ENCODE measurements at regions not wholly inside any gene's neighbourhood (a gene's known extent, or its start where the extent isn't known, plus 50 kb on each side); places are given as distances from the start of the nearest gene placed in this dataset.

- H2BK12ac ChIP-seq (ENCODE audit: low read depth, low read length): no peak overlapping the region
- H3K4me3 ChIP-seq (ENCODE audit: extremely low read depth in 1 of 4, insufficient read depth in 2 of 4, low read depth in 3 of 4, low read length in 4 of 4): no peak overlapping the region
- no peaks in the 10 kb centered on the region for H3K23me2 ChIP-seq (ENCODE audit: low read depth, low read length)
- no peak overlapping the region for H4K8ac ChIP-seq (ENCODE audit: extremely low read depth, insufficient read depth, low read length)
- no peak overlapping the region for H3K27ac ChIP-seq (ENCODE audit: low read depth, low read length)
- CTCF ChIA-PET (ENCODE audit: partially characterized antibody): interaction anchor here (0.8 to 1.1 kb wide), 3 partner anchors 21 to 114 kb away, joined by 3 read pairs; no protein-coding TSS in a partner anchor
- H3K9me3 ChIP-seq (ENCODE audit: insufficient read depth in 2 of 2, low read depth in 1 of 2, low read length in 1 of 2): peaks cover 7 to 8% of the 10 kb centered on the region in 2 experiments; a peak in 3 of 4 replicates
- WGBS, 2 experiments (ENCODE audit: extremely low coverage in 1 of 2, insufficient coverage in 1 of 2, insufficient read length in 1 of 2, insufficient replicate concordance in 2 of 2, low coverage in 1 of 2, low lambda C conversion rate in 2 of 2, missing lambda C conversion rate in 1 of 2): 91% methylated on average over 1 of the region's 1 CpG; no CpG with 5 or more reads in 1 of the 2 experiments
- H3K4me1 ChIP-seq (replicated peaks in 1 of 4; ENCODE audit: control insufficient read depth in 3 of 4, insufficient read depth in 4 of 4, low read length in 3 of 4): peaks cover 0 to 2% (median 0%) of the 10 kb centered on the region in 4 experiments; a peak in 1 of 7 replicates
- DNase-seq (ENCODE audit: low read depth in 1 of 2, low spot score in 2 of 2): no peak
- no peak overlapping the region for H3K23ac ChIP-seq (ENCODE audit: insufficient read length)
- no peak for FAIRE-seq
- POLR2A ChIA-PET (ENCODE audit: partially characterized antibody): no interaction called here
- no peak overlapping the region for H3K56ac ChIP-seq (replicated peaks; ENCODE audit: insufficient read length, low read depth, low read length)
- no peak overlapping the region for H4K91ac ChIP-seq (replicated peaks; ENCODE audit: insufficient read length, low read length)
- no peak overlapping the region for H2BK15ac ChIP-seq (ENCODE audit: low read length)
- no peak overlapping the region for H3K9ac ChIP-seq (replicated peaks in 1 of 4; ENCODE audit: extremely low read depth in 1 of 4, low read depth in 3 of 4, low read length in 3 of 4)
- no peak overlapping the region for H3K14ac ChIP-seq (ENCODE audit: insufficient read length)
- no peak overlapping the region for H2BK120ac ChIP-seq (replicated peaks; ENCODE audit: low read depth, low read length)
- H2AFZ ChIP-seq (ENCODE audit: low read length): no peak overlapping the region
- H3K4me2 ChIP-seq (ENCODE audit: insufficient read depth in 1 of 2, low read depth in 2 of 2, low read length in 2 of 2): no peak overlapping the region
- no peak overlapping the region for H2BK5ac ChIP-seq (ENCODE audit: low read depth, low read length)
- H3K4ac ChIP-seq (replicated peaks; ENCODE audit: insufficient read length, low read depth, low read length): no peak overlapping the region
- no peak overlapping the region for H2BK20ac ChIP-seq (ENCODE audit: low read length)
- no peak overlapping the region for H3K18ac ChIP-seq (ENCODE audit: extremely low read depth, low read length)
- H3K36me3 ChIP-seq (ENCODE audit: control insufficient read depth in 2 of 4, insufficient read depth in 4 of 4, low read length in 3 of 4): no peaks in the 10 kb centered on the region
- H3K79me1 ChIP-seq (ENCODE audit: low read depth, low read length): no peaks in the 10 kb centered on the region
- H3K27me3 ChIP-seq (replicated peaks in 1 of 4; ENCODE audit: control insufficient read depth in 3 of 4, extremely low read depth in 1 of 4, insufficient read depth in 3 of 4, low read length in 3 of 4): no peaks in the 10 kb centered on the region
- no peaks in the 10 kb centered on the region for H4K20me1 ChIP-seq (replicated peaks in 1 of 2; ENCODE audit: control insufficient read depth in 1 of 2, insufficient read depth in 2 of 2, low read length in 2 of 2)
- H4K5ac ChIP-seq (ENCODE audit: insufficient read length, low read depth, low read length): no peak overlapping the region
- no peaks in the 10 kb centered on the region for H3K79me2 ChIP-seq (ENCODE audit: control insufficient read depth in 1 of 2, insufficient read depth in 2 of 2, low read length in 2 of 2)
- H2AK5ac ChIP-seq (ENCODE audit: low read depth, low read length): no peak overlapping the region
- TF ChIP-seq POU5F1 (IDR thresholded peaks at IDR 0.05; ENCODE audit: low read depth, low read length) (no peak), BRCA1 (IDR thresholded peaks at IDR 0.05; ENCODE audit: low read depth, low read length) (no peak), GABPA (IDR thresholded peaks at IDR 0.05; ENCODE audit: borderline replicate concordance, insufficient read depth, low read length) (no peak), RFX5 (IDR thresholded peaks at IDR 0.05; ENCODE audit: borderline replicate concordance, low read depth, low read length) (no peak), NANOG (IDR thresholded peaks at IDR 0.05; ENCODE audit: insufficient read depth, low read depth, low read length, poor library complexity, severe bottlenecking) (no peak), CHD1 (IDR thresholded peaks at IDR 0.05; ENCODE audit: low read depth, low read length) (no peak), SRF (IDR thresholded peaks at IDR 0.05; ENCODE audit: low read depth, low read length) (no peak), EP300 (IDR thresholded peaks at IDR 0.05; ENCODE audit: borderline replicate concordance in 1 of 2, low read depth in 2 of 2, low read length in 2 of 2) (no peak), ATF2 (IDR thresholded peaks at IDR 0.05; ENCODE audit: low read length) (no peak)
Observed at GRCh38 chr4:163649557-163650091, 155.1 kb downstream of the TMA16 start.

Data from H1 (cell line).